ENCODE measurements at regions not wholly inside any gene's neighbourhood (a gene's known extent, or its start where the extent isn't known, plus 50 kb on each side); places are given as distances from the start of the nearest gene placed in this dataset.
A peak's percentile ranks its signal among the peaks of the same experiment; 100 is the strongest.

DNA sequence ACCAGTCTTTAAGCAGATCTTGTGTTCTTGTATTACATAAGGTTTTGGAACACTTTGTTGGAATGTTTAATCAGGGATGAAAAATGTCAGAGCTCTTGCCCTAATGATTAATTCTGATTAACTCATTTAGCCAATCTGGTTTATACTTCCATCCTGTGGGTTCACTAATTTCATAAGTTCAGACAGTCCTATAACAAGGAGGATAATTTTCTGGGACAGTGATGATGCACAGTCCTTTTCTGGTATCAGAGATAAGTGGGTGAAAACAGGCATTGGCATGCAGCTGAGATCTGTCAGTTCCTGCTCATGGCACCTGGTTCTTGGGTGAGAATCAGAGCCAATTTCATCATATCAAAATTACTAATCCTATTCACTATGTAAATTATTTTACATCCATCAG, 125.0 kb upstream of the LAMA2 start:
- H3K4me3 Mint-ChIP-seq = no peak overlapping the region
- H3K27ac Mint-ChIP-seq = no peak overlapping the region
- peaks cover 31% of the 10 kb centered on the region for H3K27me3 Mint-ChIP-seq
- H3K9me3 Mint-ChIP-seq = no peaks in the 10 kb centered on the region
- H3K4me1 Mint-ChIP-seq = no peaks in the 10 kb centered on the region
- ATAC-seq = no peak
- DNase-seq = no peak

DNA sequence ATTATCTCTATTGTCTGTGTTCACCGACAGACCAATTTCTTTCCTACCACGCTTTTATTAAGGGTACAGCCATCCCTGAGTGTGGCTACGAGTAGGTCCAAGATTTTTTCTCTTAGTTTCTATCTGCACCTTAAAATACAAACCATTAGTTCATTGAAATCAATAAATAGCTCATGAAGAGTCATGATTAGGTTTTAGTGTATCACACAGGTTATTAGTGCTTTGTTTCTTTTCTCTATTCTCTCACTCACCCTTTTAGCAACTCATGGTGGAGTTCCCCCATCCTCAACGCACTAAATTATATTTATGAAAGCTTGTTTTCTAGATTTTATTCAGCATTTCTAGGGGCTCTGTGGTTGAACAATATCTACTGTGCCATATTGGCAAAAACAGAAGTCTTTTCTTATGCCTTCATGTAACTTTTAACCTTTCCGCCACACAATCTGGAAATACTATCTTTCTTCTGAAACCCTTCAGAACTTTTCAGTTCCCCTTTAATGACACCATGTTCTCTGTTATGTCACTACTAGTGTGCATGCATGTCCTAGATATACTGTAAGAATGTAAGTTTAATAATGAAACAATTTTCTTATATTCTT, 128.2 kb upstream of the LAMA2 start:
- no peak for ATAC-seq
- Mint-ChIP-seq H3K27ac (peak overlapping the region in 1 of 2 donors; percentile 65), H3K4me1 (no peaks in the 10 kb centered on the region), H3K4me3 (no peak overlapping the region), H3K9me3 (no peaks in the 10 kb centered on the region), H3K27me3 (peaks cover 10% of the 10 kb centered on the region)
- DNase-seq = no peak

DNA sequence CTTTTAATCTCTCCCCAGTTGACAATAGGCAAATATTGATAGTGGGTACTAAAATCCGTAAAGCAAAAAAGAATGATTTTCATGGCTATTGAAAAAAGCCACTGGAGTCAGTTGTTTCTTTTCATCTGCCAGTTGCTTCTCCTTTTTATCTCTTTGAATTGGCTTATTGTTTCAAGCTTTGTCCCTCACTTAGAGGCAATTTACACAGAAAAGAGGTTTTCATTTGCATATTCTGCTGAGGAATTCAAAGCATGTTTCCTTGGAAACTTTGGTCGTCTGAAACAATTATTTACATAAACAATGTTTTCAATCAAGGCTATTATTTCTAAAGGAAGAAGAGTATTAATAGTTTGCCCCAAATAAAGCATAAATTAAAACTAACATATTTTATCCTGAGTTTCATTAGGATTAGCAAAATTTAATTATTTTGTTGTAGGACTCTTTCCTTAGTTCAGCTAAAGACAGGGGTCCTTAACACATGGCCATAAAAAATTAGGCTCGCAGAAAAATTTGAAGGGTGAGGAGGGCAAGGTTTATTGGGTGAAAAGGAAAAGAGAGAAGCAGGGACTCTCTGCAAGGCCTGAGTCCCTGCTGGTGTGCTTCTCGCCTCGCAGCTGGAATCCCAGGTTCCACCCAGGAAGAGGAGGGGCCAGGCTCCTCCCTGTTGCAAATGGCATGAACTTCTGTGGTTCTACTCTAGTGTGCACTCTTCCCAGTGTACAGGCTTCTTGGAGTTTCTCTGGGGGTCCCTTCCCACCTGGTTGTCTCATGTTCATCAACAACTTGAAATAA, 138.8 kb upstream of the LAMA2 start:
- no peak for ATAC-seq
- DNase-seq = no peak
- H3K4me3 Mint-ChIP-seq = no peak overlapping the region
- no peak overlapping the region for H3K27ac Mint-ChIP-seq
- H3K27me3 Mint-ChIP-seq = peaks cover 14% of the 10 kb centered on the region
- H3K9me3 Mint-ChIP-seq = no peaks in the 10 kb centered on the region
- no peaks in the 10 kb centered on the region for H3K4me1 Mint-ChIP-seq

DNA sequence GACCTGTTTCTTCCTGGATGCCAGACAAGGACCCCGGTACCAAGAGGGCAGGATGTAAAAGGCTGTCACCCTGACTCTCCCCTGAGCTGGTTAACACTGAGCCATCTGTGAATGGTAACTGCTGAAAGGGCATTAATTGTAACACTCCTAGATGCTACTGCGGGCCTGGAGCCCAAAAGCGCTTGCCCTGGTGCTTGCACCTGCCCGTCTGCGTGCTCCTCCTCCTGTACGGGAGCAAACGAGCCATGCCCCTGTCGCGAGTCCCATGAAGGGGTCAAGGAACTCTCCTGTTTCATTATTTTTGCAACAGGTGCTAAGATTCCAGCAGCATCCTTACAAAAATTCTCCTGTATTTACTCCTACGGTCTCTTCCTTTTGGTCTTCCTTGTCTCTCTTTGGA, 140.0 kb upstream of the LAMA2 start:
- Mint-ChIP-seq H3K27me3 (peaks cover 14% of the 10 kb centered on the region), H3K4me3 (no peak overlapping the region), H3K4me1 (peaks cover 7% of the 10 kb centered on the region), H3K9me3 (no peaks in the 10 kb centered on the region), H3K27ac (no peak overlapping the region)
- ATAC-seq (no peak), DNase-seq (no peak)

DNA sequence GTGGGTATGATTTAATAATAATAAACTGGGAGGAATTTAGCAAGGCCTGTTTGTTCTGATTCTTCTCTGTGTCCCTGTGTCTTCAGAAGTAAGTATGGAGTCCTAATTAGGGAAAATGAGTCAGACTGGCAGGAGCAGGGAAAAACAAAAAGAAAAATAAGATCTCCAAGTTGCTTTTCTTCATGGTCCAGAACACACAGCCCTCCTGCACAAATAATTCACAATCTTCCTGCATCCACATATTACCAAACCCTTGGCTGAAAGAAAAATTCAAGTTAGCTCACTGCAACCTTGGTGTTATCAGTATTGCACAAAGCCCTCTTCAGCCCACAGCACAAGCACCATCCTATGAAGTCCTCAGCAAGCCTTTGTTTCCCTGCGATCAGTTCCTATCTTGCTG, 142.0 kb upstream of the LAMA2 start:
- Mint-ChIP-seq H3K27me3 (peaks cover 14% of the 10 kb centered on the region), H3K27ac (no peak overlapping the region), H3K4me1 (peaks cover 10% of the 10 kb centered on the region), H3K4me3 (no peak overlapping the region), H3K9me3 (no peaks in the 10 kb centered on the region)
- ATAC-seq (no peak), DNase-seq (no peak)

DNA sequence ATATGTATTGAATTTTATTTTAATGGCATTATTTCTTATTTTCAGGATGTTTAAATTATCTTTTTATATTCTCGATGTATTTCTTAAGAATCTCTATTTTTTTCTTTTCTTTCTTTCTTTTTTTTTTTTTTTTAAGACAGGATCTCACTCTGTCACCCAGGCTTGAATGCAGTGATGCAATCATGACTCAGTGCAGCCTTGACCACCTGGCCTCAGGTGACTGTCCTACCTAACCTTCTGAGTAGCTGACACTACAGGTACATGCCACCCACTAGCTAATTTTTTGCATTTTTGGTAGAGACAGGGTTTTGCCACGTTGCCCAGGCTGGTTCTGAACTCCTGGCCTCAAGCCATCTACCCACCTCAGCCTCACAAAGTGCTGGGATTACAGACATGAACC, 143.8 kb upstream of the LAMA2 start:
- Mint-ChIP-seq H3K27me3 (peaks cover 14% of the 10 kb centered on the region), H3K4me3 (no peak overlapping the region), H3K9me3 (no peaks in the 10 kb centered on the region), H3K4me1 (peaks cover 10% of the 10 kb centered on the region), H3K27ac (no peak overlapping the region)
- DNase-seq = no peak
- no peak for ATAC-seq

DNA sequence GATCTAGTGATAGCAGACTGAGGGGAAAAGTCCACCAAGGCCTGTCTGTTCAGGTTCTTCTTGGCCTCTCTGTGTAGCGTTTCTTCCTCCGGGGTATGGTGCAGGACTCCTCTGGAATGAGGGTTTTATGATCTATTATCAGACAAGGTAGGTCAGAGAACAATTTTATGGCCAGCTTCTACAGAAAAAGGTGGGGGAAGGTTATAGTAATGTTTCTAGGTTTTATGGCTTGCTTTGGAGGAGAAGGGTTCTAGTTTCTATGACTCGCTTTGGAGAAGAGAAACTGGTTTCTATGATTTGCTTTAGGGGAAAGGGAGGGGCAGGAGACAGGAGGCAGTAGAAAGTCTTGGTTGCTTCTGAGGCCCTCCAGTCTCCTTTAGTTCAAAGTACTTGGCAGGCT, 144.8 kb upstream of the LAMA2 start:
- no peak for DNase-seq
- no peaks in the 10 kb centered on the region for H3K9me3 Mint-ChIP-seq
- H3K27me3 Mint-ChIP-seq = peaks cover 11% of the 10 kb centered on the region
- peak; percentile 71 for ATAC-seq
- H3K4me1 Mint-ChIP-seq = peaks cover 10% of the 10 kb centered on the region
- peak overlapping the region in 1 of 2 donors; percentile 48 for H3K27ac Mint-ChIP-seq
- H3K4me3 Mint-ChIP-seq = no peak overlapping the region

DNA sequence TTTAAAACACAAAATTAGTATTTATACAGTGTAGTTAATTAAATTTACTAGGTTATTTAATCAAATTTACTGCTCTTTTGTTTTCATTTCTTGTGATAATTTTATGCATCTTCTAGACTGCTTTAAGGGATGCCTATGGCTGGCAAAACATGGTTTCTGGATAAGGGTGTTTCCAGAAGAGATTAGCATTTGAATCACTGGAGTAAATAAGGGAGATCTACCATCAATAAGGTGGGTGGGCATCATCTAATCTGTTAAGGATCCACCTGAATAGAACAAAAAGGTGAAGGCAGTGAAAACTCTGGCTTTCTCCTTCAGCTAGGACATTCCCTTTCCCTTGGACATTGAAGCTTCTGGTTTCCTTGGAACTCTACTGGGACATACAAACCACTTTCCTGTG, 146.2 kb upstream of the LAMA2 start:
- DNase-seq (no peak), ATAC-seq (no peak)
- Mint-ChIP-seq H3K9me3 (no peaks in the 10 kb centered on the region), H3K4me1 (peaks cover 10% of the 10 kb centered on the region), H3K27me3 (no peaks in the 10 kb centered on the region), H3K27ac (no peak overlapping the region), H3K4me3 (no peak overlapping the region)

DNA sequence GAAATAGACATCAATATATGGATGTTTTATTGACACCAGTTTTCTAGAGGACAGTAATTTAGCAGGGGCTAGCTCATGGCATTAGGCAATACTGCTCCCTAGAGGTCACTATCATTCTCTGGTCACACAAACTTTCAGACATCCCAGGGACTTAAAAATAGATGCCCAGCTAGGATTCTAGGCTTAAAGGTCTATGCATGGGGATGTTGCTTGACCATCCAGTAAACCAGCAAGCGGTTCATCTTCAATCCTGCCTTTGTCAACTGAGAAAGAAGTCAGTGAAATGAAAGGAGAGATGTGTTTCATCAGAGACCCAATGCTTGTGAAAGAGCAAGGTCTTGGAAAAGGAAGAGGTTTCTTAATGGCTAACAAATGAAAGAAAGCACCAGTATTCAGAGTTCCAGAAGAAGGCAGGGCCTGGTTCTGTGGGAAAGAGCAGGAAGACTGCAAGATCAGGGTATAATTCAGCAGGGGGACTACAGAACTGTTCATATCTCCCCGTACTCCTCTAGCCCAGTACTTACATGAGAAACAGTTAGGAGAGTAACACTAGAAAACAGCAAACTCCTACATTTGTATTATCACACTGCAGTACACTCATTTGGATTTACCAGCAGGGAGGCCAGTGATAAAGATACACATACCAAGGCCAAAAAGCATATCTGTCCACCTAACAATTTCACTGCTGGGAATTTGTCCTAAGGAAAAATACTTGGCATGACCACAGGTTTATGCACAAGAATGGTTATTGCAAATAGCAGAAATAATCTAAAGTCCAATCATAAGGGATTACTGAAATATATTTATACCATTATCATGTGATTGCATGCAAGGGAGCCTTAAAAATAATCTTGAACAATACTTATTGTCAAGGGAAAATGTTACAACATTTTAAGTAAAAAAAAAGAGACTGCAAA, 151.4 kb upstream of the LAMA2 start:
- Mint-ChIP-seq H3K4me3 (no peak overlapping the region), H3K27ac (no peak overlapping the region), H3K4me1 (no peaks in the 10 kb centered on the region), H3K27me3 (peaks cover 27% of the 10 kb centered on the region), H3K9me3 (no peaks in the 10 kb centered on the region)
- ATAC-seq = peak; percentile 72
- DNase-seq = peak; percentile 13 to 16

DNA sequence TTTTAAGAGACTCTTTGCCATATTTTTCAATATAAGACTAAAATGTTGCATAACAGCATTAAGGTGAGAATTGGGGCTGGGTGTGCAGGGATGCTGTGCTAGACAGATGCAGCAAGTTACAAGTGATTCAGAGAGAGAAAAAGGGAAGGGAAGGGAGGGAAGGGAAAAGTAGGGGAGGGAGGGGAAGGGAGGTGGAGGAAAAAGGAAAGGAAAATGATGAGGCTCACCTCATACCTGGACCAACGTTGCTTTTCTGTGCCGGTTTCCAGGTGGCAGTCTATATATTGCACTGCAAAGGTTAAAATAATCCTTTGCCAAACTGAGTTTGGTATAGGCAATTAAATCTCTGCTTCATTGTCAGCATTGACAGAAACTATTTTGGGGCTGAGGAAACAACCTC, 155.4 kb upstream of the LAMA2 start:
- Mint-ChIP-seq H3K9me3 (no peaks in the 10 kb centered on the region), H3K27ac (no peak overlapping the region), H3K4me1 (no peaks in the 10 kb centered on the region), H3K4me3 (no peak overlapping the region), H3K27me3 (peaks cover 37% of the 10 kb centered on the region)
- no peak for ATAC-seq
- no peak for DNase-seq

DNA sequence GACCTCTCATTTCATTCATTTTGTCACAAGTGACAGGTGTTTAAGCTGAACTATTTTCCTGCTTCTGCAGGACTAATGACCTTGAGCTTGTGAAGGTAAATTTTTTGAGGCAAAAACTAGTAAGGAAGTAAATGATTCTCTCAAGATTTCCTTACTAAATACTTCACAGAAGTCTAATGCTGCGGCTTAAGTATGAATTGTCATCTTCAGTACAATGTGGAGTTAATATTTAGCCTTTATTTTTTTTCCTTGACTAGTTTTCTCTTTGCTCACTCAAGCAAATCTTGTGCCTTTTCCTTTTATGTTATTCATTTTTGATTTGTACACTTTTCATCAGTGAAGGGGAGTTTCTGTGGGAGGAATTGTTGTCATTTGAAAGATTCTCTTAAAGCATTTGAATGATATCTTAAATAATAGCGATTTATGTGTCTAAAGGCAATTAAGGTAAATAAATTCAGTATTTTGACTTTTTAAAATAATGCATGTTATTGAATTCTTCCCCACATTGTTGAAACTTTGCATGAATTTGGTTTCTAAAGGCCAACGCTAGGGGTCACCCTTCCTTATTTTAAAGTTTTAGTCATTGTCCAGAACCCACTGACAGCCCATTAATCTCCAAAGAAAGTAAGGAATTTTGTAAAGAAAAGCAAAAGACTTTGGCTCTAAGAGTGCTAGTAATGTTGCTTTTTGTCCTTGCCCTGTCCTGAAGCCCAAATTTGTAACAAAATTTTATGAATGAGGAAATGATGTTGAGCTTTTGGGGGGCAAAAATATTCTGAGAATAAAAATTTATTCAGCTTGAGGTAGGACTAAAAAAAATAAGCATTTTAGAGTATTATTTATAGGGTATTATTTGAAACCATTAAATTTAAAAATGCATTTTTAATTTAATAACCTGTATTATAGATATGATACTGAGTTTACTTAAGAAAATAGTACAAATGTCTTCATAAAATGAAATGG, 157.4 kb upstream of the LAMA2 start:
- H3K27me3 Mint-ChIP-seq = peaks cover 37% of the 10 kb centered on the region
- DNase-seq = no peak

DNA sequence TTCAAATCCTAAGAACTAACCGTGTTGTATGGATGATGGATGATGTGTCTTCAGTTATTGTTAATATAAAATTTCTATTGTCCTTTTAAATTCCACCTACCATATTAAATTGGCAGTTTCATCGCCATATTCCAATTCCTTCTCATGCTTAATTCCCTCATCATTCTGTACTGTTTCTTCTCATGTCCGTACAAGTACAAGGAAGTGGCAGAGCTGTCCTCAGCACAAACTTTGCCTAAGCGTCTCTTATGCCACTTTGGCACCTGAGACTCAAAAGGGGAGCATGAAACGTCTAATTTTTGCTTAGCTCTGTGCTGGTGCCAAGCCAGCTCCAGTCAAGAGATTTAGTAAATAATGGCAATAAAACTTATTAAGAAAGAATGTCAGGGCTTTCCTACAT, 158.2 kb upstream of the LAMA2 start:
- ATAC-seq (no peak), DNase-seq (no peak)
- Mint-ChIP-seq H3K4me1 (no peaks in the 10 kb centered on the region), H3K9me3 (no peaks in the 10 kb centered on the region), H3K4me3 (no peak overlapping the region), H3K27me3 (peaks cover 37% of the 10 kb centered on the region), H3K27ac (no peak overlapping the region)

More for the DNA sequence above, 157.4 kb upstream of the LAMA2 start:
- H3K4me3 Mint-ChIP-seq = no peak overlapping the region
- no peaks in the 10 kb centered on the region for H3K4me1 Mint-ChIP-seq
- no peak for ATAC-seq
- no peaks in the 10 kb centered on the region for H3K9me3 Mint-ChIP-seq
- no peak overlapping the region for H3K27ac Mint-ChIP-seq

DNA sequence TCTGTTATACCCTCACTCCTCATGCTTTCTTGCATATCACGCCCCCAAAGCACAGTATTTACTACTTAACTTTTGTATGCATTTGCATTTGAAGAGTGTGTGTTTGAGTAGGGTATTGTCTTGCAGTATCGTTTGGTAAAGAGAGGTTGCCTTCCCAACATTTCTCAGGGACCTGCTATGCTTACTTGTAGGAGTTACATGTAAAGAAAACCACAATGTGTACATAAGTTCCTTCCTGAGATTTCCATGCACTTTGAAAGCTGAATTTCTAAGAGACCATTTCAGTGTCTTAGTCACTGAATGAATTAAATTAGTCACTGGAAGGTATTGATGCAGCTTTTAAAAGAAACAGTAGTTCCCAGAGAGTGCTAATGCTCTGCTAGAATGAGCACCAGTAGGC, 159.3 kb upstream of the LAMA2 start:
- no peak overlapping the region for H3K27ac Mint-ChIP-seq
- H3K9me3 Mint-ChIP-seq = no peaks in the 10 kb centered on the region
- H3K27me3 Mint-ChIP-seq = peaks cover 27% of the 10 kb centered on the region
- no peaks in the 10 kb centered on the region for H3K4me1 Mint-ChIP-seq
- no peak for DNase-seq
- ATAC-seq = no peak
- H3K4me3 Mint-ChIP-seq = no peak overlapping the region

DNA sequence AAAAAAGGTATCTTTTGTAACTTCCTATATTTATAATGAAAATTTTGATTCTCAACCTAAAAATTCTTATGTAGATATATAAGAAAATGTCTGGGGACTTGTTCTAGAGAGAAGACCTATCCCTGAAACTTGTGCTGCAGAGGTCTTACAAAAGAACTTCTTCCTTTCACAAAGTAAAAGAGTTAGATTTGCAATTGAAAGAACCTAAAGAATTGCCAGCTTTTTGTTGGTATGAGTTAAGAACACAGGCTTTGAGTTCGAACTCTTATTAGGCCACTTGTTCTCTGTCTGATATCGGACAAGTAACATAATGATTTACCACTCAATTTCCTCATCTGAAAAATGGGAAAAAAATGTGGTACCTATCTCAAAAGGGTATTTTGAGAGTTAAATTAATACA, 162.0 kb upstream of the LAMA2 start:
- Mint-ChIP-seq H3K4me1 (no peaks in the 10 kb centered on the region), H3K9me3 (no peaks in the 10 kb centered on the region)
- ATAC-seq = no peak

DNA sequence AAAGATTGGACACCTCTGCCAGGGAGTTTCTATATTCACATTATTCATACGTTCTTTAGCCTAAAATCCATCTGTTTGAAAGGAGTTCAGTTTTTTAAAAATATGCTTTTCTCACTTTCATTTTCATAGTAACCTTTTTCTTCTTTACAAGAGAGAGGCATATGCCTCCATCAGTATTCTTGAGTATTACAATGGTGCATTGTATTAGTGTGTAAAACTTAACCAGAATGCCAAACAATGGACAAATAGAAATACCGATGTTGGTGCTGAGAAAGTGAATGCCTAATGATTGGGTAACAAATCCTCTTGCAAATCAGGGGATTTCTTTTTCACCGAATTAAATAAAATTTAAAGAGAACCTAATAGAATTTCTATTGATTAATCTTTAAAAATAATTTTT, 163.2 kb upstream of the LAMA2 start:
- DNase-seq (no peak), ATAC-seq (no peak)
- Mint-ChIP-seq H3K27me3 (peaks cover 28% of the 10 kb centered on the region), H3K4me1 (no peaks in the 10 kb centered on the region), H3K9me3 (no peaks in the 10 kb centered on the region), H3K27ac (no peak overlapping the region), H3K4me3 (no peak overlapping the region)

More for the DNA sequence above, 162.0 kb upstream of the LAMA2 start:
- DNase-seq = no peak
- H3K4me3 Mint-ChIP-seq = no peak overlapping the region
- no peak overlapping the region for H3K27ac Mint-ChIP-seq
- peaks cover 20% of the 10 kb centered on the region for H3K27me3 Mint-ChIP-seq
